Renal pelvis (tissue), 1 donor: ENCODE measurements at regions not wholly inside any gene's neighbourhood (a gene's known extent, or its start where the extent isn't known, plus 50 kb on each side); places are given as distances from the start of the nearest gene placed in this dataset.
"Not testable (repeated sequence)": the region's sequence is repeated elsewhere in the genome, so short reads cannot be mapped to it uniquely, and the experiment has no call there.

Experiments
- DNase-seq: peaks from one replicate; pipeline ENCODE4 v3.0.0-alpha.2; 2013

DNA sequence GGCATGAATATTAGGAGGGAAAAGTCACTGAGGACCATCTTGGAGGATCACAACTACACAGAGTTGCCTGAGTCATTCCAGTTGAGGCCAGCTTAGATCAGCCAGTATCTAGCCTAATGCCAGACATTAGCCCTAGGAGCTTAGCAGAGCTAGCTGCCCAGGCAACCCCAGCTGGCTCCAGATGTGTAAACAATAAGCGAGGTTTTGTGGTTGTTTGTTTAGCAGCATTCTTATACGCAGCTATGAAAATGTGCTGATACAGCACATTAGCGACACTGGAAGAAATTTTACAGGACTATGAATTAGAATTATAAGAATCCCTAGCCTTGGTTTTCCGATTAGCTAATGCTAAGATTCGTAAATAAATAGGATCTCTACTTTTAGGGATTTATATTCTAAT lies 59.3 kb downstream of the BTBD3 start:
- no peak for DNase-seq

DNA sequence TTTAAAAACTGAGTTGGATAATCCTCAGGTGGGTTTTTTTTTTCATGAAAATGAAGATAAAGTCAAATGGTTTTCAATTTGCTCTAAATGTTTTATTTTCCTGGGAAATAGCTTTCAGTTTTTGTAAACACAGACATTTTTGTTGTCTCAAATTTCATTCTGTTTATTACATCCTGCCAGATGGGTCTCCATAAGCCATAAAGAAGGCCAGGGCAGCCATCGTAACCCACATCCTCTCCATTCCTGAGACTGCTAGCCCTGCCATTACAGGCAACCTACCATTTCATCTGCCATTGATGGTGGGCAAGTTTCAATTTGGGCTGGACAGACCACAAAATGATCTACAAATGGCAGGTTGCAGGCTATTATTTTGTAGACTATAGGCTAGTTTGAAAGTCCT lies 60.8 kb downstream of the BTBD3 start:
- no peak for DNase-seq

DNA sequence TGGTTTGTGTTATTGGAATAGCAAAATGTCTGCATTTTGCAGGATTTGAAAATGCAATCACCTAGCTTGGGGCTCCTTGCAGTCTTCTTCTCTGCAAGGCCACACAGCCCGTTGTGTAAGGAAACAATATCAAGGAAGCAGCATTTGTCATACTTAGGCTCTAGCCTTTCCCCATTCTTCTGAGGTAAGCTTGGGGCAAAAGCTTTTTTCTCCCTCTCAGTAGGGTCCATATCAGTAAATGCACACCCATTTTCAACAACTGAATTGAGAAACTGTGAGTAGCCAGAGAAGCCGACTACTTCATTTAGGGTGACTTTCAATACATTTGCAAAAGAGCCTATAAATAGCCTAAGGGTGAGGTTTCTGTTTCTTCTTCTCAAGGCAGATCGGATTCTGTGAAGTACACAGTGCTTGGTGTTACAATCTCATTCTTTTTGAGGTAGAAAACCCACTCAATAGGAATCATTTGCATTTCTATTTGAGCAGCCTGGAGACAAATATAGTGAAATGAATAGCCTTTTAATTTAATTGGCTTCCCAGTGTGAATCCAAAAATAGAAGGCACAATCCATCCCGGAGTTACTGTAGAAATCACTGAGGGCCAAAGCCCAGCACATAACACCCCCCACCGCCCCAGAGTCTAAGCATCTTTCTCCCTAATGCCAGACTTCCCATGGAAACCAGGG lies 61.8 kb downstream of the BTBD3 start:
- no peak for DNase-seq

GRCh38 chr20:11980263-11980662 lies 62.6 kb downstream of the BTBD3 start:
- no peak for DNase-seq

- DNase-seq, result no peak
Observed at GRCh38 chr20:11981366-11981947, 63.8 kb downstream of the BTBD3 start.

GRCh38 chr20:11982289-11982954 lies 64.7 kb downstream of the BTBD3 start:
- no peak for DNase-seq

DNA sequence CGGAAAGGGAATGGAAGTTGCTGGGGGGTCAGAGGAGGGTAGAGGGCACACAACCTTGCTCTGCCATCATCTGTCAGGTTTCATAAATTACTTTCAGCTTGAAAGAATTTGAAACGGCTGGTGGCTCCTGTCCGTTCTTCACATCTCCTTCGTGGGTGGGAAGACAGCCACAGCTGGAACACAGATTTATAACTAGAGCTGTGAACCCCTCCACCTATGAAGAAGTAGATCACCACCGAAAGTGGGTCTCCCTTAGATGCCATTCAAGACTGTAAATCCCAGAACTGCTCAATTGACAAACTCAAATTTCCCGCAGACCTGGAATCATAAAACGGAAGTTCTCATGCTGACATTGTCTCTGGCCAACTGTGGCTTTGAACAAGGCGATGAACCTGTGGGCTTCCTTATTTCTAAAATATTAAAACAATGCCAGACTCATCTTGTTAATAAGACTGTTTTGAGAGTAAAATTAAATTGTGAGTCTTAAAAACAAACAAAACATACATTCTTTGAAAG lies 65.3 kb downstream of the BTBD3 start:
- no peak for DNase-seq

DNA sequence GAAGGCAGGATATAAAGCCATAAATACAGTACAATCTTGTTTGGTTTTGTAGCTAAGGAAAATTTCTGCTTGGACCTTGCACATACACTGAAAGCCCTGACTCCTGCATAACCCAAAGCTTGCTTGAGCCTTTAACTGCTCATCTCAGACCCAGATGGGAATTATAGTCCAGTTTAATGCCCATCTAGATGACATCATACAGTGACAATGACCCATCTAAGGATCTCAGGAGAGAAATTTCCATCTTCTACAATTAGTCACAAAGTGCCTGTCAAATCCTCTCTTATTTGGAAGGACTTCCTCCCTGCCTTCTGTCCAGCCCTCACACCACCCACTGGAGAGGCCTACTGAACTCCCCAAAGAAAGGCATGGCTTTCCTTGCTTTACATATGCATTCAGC lies 69.3 kb downstream of the BTBD3 start:
- no peak for DNase-seq

DNA sequence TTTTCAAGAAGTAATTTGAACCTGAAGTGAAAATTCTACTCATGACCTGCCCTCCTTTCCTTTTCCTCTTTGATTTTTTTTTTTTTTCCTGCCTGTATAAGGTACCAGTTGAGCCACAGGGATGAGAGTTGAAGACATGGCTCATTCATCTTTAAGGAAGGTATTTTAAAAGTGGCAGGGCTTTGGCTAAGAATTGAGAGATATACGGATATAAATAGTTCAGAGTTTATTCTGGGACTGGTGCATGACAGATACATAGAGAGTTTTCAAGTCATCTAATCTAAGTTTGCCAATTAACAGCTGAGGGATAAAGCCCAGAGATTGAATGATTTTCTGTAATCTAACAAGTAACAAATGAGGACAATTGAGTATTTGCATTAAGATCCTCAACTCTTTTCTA lies 69.8 kb downstream of the BTBD3 start:
- no peak for DNase-seq

- DNase-seq, result no peak
Observed at GRCh38 chr20:11989018-11989771, 71.5 kb downstream of the BTBD3 start.

DNA sequence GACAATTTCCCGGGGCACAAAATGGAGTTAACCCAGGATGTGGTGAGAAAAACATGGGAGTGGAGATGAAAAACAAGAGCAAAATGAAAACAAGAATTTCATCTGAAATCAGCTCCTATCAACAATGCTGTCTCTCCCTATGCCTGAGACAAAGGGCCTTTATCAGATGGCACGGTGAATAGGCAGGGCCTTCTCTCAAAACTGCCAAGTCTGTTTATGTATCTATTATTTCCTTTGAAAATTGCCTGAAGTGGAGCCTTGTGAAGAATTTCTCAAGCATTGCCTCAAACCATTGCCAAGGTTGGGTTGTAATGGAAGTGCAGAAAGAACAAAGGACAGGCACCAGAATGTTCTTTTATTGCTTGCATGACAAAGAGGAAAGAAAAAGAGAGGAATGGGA lies 74.7 kb downstream of the BTBD3 start:
- no peak for DNase-seq

DNA sequence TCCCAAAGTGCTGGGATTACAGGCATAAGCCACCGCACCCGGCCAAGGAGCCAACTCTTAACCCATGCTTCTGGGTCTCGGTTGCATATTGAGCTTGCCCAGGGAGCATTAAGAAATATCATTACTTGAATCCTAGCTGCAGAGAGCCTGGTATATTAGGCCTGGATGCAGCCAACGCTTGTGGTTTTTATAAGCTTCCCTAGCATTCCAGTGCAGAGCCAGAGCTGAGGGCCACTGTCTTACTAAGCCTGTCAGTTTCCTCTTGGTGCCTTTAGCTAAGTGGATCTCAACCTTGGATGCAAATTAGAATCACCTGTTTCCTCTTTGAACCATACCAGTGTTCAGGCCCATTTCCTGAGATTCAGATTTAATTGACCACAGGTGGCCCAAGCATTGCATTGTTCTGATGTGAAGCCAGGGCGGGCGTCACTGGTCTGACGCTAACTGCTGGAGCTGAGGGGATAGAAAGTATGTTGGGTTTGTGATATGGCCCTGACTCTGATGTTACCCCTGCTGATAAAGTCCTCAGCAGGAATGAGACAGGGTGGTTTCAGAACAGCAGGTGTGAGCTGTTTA lies 76.3 kb downstream of the BTBD3 start:
- no peak for DNase-seq

- no peak for DNase-seq
Observed at GRCh38 chr20:11995805-11996567, 78.3 kb downstream of the BTBD3 start.

DNA sequence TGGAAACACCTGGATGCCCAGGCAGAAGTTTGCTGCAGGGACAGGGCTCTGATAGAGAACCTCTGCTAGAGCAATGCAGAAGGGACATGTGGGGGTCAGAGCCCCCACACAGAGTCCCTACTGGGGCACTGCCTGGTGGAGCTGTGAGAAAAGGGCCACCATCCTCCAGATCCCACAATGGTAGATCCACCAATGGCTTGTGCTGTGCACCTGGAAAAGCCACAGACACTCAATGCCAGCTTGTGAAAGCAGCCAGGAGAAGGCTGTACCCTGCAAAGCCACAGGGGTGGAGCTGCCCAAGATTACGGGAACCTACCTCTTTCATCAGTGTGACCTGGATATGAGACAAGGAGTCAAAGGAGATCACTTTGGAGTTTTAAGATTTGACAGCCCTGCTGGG lies 87.1 kb downstream of the BTBD3 start:
- DNase-seq, result not testable (repeated sequence)

GRCh38 chr20:12012241-12013222 lies 94.8 kb downstream of the BTBD3 start:
- peak; percentile 35 for DNase-seq

DNA sequence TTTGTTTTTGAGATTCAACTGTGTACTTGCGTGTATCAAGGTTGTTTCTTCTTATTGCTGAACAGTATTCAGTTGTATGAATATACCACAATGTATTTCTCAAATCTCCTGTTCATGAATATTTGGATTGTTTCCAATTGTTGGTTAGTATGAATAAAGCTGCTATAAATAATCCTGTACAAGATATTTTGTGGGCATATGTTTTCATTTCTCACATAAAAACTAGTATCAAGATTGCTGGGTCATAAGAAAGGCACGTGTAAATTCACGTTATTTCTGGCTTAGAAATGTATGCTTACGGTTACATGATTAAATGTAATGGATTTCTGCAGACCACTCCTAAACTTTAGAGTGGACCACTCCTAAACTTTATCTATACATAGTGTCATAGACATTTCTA lies 96.6 kb downstream of the BTBD3 start:
- no peak for DNase-seq

DNA sequence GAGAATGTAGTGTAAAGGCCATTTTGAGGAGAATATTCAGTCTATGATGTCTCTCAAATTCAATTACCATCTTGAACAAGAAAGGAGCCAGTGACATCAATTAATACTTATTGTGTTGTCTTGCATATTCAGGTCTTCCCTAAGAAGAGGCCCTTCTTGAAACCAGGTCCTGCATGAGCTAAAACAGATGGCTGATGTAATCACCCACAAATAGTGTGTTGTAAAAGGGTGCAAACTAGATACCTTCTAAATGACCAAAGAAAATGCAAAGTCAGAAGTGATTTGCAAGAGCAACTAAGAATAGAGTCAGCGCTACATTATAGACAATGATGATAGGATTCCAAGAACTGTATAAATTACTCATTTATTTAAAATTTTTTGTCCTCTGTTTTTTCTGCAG lies 97.0 kb downstream of the BTBD3 start:
- DNase-seq, result no peak

DNA sequence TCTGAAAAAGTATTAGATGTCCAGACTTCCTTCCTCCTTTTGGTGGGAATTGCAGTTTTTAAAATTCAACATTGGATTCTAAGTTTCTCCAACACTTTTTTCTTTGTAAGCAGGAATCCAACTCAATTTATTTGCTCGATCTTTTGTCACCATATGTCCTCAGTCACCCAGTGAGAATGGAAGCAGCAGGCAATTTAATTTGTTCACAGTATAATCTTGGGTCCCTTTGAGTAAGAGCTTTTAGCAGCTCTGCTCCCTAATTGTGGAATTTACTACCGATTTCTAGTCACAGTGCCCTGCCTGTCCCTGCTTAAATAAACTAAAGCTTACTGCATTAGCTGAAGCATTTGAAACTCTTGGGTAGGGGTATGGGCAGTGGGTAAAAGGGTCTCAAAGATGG lies 98.6 kb downstream of the BTBD3 start:
- DNase-seq, result no peak

DNA sequence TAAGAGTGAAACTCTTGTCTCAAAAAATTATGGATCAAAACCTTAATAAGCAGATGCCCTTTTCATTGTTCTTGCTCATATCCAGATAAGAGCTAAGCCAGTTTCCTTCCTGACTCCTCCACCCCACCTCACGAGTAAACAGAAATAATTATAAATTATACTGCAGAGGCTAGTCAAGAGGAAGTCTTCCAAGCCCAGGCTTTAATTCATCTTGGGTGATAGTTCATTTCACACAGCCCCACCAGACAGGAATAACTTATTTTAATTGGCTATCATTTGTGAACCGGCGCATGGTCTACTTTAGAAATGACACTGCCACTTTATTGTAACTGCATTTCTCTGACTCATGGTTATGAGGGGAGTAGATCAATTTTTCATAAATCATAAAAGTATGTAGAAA lies 102.0 kb downstream of the BTBD3 start:
- no peak for DNase-seq

GRCh38 chr20:12020846-12021245 lies 103.2 kb downstream of the BTBD3 start:
- no peak for DNase-seq
